HG03139 (cell line): ENCODE measurements at regions not wholly inside any gene's neighbourhood (a gene's known extent, or its start where the extent isn't known, plus 50 kb on each side); places are given as distances from the start of the nearest gene placed in this dataset.

Experiments used
- ATAC-seq: cut with Tn5 transposase; IDR thresholded peaks from one replicate; pipeline ENCODE4 v1.9.1; 2021; ENCODE audit not compliant: unreplicated experiment

DNA sequence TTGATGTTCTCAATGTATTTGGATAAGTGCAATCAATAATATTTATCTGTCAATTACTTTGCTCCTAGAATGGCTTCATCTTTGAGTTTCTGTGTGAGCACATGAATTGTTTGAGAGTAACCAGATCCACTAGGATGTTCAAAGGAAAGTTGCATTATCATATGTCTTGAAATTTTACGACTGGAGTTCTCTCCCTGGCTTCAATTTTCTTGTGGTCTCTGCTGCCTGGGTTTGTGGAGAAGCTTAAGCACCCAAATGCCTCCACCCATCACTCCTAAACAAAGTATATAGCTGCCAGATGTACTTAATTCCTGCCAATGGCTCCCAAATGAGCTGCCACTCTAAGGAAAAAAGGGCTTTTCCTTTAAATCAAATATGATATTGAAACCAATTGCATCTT is 1149.4 kb upstream of the ZEB2 start:
- ATAC-seq = no peak

DNA sequence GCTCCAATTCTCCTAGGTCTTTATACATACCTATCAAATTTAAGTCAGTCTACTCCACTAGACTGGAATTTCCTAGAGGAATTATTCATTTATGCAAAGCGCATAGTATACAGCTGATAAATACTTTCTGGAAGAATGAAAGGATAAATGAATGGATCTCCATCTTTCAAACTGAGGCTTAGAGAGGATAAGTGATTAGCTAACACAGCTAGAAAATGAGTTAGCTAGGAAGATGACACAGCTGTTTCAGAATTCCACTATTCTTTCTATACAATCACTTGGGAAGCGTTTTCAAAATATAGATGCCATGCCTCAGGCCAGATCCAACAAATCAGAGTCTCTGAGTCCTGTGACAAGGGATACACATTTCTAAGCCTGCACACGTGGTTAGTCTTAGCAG is 1146.6 kb upstream of the ZEB2 start:
- ATAC-seq = no peak

DNA sequence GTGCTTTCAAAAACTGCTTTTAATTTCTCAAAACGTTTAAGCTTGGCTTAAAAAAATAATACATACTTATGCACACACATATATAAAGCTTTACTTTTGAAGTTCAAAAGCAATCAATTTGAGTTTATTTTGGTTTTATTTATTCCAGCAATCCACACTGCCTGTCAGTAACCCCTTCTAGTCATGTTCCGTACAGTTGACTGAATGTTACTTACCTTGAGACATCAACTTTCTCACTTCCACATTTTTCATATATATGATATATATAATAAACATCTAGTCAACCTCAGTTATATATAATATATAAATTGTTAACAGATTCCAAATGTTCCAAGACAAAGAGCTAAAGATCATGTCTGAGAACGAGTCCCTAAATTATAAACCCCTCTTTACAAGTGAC is 1137.3 kb upstream of the ZEB2 start:
- no peak for ATAC-seq

DNA sequence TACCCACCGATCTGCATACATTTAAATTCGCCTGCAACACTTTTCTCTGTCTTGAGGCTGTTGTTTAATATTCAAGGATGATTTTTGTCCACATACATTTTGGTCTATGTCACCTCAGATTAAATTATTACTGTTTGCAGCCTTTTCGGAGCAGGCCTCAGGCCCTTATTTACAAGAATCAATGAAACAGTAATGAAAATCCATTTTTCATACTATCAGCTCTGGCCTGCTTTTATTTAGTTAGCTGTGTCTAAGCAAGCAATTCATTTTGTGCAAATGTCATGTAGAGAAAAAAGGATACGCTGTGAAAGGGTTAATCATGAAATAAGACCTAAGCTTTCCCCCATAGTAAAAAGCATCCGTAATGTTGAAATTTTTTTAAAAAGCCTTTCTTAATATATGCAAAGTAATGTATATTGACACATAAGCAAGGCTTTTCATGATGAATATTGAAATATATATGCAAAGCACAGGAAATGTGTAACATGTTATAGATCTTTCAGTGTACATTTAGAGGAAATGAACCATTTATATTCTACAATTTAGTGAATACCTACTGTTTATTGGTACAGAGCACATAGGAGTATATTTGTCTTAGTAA is 1135.3 kb upstream of the ZEB2 start:
- no peak for ATAC-seq

DNA sequence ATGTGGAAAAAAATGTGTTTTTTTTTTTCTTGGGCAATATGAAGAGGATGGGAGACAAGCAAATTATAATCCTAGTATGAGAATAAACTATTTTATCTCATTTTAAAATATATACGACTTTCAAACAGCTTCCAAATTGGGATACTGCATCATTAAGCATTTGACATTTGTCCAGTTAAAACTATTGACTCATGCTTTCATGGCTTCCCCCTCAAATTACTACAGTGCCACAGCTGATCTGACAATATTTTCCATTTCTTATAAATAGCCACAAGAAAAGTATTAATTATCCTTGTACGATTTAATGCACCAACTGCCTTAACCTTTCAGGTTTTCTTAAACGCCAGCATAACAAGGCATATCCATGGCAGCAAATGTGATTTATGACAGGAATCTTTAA is 1134.8 kb upstream of the ZEB2 start:
- no peak for ATAC-seq

DNA sequence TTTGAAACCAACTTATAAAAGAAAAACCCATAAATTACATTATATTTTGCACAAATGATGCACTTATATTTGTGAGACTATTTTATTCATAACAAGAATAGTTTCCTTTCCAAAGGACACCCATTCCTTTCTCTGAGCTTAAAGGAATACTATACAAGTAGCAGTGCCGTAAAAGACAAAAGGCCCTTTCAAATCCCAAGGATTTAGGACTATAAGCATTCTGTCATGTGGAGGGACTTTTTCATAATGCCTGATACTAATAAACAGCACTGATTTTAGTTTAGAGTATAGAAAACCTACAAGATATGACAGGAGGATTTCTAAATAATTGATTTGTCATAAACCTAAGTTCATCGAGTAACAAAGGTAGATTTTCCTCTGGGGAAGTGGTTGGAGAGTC is 1134.2 kb upstream of the ZEB2 start:
- ATAC-seq = no peak

DNA sequence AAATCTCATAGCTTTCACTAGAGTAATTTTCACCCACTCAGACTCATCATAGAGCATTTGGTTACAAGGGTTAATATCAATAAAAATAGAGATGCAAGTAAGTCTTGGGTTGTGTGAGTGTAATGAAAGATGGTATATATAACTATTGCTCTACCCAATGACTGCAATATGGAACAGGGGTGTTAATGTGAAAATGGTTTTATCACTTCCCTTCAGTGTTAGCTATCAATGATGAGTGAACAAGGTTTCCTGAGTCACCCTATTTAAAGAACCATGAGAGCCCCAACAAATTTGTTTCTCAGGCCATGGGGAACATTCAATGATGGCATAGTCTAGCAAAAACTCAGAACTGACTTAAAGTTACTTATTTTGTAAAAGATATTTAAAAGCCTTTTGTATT is 1133.6 kb upstream of the ZEB2 start:
- ATAC-seq = no peak

DNA sequence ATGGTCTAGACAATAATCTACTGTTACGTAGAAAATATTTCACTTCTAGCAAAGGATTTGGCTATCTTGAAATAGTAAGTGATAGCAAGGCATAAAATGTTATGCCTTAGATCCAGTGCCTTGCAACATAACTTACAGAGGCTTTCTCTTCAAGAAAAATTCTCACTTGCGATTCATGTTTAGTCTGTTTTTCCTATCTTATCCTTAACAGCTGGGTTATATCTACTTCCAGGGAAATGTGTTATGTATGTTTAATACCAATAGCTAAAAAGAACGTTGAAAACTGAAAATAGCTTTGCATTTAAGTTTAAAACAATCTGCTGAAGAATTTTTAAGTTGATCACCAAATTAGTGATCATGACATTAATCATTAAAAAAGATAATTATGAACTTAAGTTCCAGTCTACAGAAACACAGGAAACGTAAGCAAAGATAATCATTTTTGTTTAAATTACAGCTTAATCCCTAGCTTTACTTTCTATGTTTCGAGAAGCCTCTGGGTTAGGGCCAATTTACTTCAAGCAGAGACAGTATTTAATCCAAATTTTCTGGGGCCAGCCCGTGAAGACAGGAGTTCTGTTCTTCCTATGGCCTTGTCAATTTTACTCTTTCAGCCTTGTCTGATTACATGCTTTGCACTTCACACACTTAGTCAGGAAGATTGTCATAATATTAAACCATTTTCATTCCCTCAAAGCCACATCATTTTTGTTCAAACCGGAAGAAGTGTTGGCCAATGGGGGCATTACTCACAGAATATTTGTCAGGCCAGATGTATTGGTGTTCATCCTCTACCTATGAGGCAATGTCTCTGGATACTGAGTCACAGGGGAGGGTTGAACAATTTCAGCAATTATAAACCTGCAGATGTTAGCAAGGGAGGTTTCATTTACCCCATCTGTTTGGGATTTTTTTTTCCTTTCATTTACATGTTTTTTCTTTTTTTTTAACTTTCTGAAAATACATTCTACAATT is 1132.9 kb upstream of the ZEB2 start:
- ATAC-seq = no peak

DNA sequence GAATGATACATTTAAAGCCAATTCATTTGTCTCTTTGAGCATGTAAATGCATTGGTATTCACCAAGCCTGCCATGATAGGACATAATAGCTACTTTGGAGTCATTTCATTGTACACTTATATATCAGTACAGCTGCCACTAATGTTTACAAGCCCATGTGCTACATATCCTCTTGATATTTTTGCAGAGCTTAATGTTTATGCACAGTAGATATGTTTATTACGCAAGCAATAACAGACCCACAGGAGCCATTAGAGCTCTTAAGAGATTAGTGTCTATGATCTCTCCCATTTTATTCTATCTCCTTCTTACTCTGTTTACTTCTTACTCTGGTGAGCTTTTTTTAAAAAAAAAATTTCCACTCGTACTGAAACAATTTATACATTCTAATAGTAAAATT is 1132.1 kb upstream of the ZEB2 start:
- ATAC-seq = no peak

DNA sequence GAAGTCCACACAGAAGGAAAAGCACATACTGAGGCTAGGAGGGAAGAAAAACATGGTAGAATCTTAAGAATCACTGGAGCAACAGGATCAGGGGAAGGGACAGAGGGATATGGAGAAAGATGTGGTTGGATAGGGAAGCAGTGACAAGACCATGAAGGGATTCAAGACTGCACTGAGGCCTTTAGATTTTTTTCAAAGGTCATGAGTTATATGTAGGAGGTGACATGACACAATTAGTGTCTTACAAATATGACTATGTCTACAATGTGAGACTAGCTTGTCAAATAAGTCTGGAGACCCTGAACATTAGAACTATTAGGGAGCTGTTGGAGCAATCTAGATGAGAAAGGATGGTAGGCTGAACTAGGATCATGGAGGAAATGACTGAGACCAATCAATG is 1130.3 kb upstream of the ZEB2 start:
- no peak for ATAC-seq

DNA sequence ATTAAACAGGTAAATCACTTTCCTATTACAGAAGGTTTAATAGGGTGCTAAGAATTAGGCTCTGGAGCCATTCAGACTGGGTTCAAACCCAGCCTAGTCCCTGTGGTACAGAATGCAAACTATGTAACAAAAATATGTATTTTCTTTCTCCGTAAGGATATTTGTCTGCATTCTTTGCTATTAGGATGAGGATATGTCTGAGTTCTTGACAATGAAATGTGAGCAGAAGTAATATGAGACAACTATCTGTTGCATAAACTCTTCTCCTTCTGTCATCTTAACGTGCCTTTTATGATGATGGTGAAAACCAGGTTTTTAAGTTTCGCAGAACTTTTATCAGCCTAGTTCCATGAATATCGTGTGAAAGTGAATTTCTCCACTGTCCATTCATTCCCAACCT is 1129.1 kb upstream of the ZEB2 start:
- ATAC-seq = no peak

DNA sequence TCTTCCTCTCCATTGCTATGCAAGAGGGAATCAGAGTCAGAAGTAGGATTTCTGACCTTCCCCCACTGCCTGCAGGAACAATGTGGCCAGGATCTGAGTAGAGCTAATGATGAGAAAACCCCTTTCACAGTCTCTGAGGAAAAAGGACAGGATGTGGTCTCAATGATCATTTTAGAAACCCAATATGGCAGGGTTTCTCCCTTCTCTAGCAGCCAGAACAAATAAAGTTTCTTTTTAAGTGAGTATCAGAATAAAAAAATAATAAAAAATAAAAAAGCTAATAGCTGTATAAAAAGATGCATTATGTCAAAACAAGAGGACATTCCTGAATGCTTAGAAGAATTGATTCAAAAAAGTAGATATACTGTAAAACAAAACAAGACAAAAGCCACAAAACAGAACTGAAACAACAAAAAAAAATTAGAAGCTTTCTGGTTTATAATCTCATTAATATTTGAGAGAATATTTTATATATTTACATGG is 1124.9 kb upstream of the ZEB2 start:
- ATAC-seq = peak; percentile 100

DNA sequence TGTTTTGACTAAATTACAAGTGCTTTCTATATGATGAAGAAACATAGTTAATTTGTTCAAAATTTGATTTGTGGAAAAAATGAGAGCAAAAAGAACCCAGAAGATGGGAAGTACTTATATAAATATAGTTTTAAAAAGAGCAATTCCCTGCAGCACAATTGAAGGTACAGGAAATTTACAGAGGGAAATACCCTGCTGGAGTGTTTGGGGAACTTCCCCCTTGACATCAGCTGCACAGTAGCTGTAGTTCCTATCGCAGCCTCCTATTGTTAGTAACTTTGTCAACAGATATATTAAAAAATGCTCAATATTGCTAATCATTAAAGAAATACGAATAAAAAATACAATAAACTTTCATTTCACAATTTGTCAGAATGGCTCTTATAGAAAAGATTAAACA is 1118.8 kb upstream of the ZEB2 start:
- ATAC-seq = peak; percentile 63

DNA sequence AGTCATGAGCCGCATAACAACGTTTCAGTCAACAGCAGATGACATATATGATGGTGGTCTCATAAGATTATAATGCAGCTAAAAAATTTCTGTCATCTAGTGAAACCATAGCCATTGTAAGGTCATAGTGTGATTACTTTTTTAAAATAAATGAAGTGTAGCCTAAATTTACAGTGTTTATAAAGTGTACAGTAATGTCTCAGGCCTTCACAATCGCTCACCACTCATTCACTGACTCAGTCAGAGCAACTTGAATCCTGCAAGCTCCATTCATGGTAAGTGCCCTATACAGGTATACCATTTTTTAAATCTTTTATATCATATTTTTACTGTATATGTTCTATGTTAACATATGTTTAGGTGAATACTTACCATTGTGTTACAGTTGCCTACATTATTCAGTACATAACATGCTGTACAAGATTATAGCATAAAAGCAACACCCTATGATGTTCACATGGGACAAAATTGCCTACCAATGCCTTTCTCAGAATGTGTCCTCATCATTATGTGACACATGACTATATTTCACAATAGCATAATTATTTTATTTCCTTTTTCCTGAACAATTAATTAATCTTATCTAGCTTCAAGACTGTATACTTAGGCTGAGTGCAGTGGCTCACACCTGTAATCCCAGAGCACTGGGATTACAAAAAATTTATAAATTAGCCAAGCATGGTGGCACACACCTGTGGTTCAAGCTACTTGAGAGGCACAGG is 1115.9 kb upstream of the ZEB2 start:
- no peak for ATAC-seq

DNA sequence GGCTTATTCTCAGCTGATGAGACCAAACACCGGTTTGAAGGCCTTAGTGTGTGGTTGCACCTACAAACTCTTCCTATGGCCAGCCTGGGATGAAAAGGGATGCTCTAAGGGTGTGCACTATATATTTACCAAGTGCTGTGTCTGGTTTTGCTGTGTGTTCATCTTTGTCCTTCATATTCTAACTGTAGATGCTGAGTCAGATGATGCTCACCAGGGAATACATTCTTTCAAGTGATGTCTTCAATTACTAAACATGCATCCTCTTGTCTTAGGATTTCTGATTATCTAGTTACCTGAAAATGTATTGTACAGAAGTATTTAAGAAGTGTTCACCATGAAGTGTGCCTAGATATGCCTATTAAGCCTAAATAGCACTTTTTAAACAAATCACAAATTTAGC is 1111.6 kb upstream of the ZEB2 start:
- ATAC-seq = no peak

DNA sequence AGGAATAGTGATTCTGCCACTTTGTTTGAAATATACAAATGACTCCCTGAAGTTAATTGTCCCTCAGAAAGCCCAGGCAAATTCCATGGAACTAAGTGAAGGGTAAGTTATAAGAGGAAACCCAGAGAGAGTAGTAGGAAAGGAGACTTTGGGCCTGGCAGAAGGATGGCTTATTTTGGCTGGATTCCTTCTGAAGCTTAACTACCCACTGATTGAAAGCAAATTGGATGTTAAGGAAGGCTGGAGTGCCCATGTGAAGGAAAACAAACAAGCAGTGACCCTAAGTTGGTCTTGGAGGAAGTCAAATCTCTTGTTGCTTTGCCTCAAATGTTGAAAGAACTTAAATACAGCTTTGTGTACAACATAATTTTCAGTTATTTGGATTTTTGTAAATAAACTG is 1106.4 kb upstream of the ZEB2 start:
- no peak for ATAC-seq

DNA sequence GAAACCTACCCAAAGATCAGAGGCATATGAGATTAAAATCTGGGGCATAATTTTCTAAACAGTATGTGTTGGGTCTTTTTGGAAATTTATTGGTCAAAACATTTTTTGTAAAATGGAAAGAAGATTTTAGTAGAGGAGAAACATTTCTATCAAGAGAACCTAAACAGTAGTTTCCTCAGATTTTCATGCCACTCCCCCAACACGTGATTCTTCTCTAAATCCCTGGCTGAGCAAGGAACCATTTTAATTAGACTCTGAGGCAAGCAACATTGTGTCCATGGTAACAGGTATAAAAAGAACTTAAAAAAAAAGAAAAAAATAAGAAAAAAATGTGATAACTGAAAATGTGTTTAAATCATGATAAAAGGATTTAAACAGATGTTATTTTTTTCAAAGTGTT is 1105.2 kb upstream of the ZEB2 start:
- ATAC-seq = no peak

DNA sequence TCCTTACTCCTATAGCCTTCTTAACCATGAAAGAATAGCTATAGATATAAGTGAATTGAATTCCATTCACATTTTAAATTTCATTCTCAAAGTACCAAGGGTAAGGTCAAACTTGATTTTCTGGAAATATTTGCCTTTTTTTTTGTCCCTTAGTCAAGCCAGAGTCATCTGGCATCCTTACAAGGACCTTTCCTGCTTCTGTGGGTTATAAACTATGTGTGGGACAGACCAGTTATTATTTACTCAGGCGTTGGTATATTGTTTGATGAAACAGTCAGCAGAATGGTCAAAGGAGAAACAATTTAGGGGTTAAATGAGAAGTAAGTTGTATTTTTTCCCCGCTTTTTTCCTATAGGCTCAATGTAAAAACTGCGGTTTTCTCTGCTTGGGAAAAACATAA is 1103.2 kb upstream of the ZEB2 start:
- ATAC-seq = no peak

DNA sequence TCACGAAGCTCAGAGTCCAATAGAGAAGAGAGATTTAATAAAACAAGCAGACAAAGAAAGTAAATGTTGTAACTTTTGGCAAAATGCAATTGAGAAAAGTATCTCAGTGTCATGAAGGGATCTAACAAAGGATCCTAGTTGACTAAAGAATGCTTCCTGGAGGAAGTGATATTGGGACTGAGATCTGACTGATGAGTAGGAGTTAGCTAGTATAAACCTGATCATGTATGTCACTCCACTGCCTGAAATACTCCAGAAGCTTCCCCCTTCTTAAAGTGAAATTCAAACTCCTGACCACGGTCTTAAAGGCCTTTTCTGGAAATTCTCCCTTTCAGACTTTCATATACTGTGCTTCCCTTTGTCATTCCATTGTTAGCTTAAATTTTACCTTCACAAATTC is 1102.4 kb upstream of the ZEB2 start:
- no peak for ATAC-seq

DNA sequence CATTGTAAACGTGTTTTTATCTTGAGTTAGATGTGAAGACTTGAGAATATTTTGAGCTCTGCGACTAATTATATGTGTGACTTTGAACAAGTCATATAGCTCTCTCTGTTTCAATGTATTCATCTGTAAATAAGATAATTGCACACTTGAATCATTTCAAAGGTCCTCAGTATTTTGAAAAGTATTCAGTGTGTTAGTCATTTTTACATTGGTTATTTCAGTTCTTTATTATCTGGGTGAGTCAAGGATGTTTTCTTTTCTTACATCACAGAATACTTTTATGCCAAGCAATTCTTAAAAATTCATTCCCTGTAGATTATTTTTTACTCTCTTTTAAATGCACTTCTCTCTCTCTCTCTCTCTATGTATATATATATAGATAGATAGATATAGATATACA is 1098.0 kb upstream of the ZEB2 start:
- ATAC-seq = no peak

DNA sequence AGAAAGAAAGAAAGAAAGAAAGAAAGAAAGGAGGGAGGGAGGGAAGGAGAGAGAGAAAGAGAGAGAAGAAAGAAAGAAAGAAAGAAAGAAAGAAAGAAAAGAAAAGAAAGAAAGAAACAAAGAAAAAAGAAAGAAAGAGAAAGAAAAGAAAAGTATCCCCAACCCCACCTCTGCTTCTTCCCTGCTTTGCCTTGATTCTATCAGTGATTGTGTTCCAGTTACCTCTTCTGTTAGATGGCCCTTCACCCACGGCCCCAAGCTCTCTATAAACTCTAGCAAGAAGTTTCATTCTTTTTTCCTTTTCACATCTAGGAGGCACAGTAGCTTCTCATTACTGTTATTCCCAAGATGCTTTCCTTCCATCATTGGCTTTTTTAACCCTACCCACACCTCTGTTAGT is 1097.5 kb upstream of the ZEB2 start:
- ATAC-seq = no peak

DNA sequence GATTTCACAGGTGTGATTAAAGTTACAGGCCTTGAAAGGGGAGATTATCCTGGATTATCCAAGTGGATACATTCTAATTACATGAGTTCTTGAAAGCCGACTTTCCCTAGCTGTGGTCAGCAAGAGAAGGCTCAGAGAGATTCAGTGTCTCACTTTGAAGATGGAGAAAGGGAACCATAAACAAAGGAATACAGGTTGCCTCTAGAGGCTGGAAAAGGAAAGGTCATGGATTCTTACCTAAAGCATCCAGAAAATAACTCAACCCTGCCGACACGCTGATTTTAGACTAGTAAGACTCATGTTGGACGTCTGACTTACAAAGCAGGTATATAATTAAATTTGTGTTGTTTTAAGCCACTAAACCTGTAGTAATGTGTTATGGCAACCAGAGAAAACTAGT is 1095.7 kb upstream of the ZEB2 start:
- ATAC-seq = no peak
